CD4-positive, alpha-beta T cell treated with Interleukin-17A for 4 hours (primary cell): ENCODE measurements at regions not wholly inside any gene's neighbourhood (a gene's known extent, or its start where the extent isn't known, plus 50 kb on each side); places are given as distances from the start of the nearest gene placed in this dataset.

Source experiments
- DNase-seq: peaks from one replicate; pipeline ENCODE4 v3.0.0-alpha.2; 2020; ENCODE audit warnings: mixed read lengths

DNA sequence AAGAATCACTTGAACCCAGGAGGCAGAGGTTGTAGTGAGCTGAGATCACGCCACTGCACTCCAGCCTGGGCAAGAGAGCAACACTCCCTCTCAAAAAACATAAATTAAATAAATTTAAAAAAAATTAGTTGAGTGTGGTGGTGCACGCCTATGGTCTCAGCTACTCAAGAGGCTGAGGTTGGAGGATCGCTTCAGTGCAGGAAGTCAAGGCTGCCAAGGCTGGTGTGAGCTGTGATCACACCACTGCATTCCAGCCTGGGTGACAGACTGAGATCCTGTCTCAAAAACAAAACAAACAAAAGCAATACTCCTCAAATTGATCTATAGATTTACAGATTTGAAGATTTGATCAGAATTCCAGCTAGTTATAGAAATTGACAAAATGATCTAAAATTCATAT lies 92.7 kb upstream of the RESF1 start:
- DNase-seq = no peak

GRCh38 chr12:31865023-31865422 lies 94.2 kb upstream of the RESF1 start:
- DNase-seq = no peak

- DNase-seq = no peak
Measured at GRCh38 chr12:31861360-31861759, 97.9 kb upstream of the RESF1 start.

- DNase-seq = no peak
Measured at GRCh38 chr12:31860401-31860800, 98.8 kb upstream of the RESF1 start.

DNA sequence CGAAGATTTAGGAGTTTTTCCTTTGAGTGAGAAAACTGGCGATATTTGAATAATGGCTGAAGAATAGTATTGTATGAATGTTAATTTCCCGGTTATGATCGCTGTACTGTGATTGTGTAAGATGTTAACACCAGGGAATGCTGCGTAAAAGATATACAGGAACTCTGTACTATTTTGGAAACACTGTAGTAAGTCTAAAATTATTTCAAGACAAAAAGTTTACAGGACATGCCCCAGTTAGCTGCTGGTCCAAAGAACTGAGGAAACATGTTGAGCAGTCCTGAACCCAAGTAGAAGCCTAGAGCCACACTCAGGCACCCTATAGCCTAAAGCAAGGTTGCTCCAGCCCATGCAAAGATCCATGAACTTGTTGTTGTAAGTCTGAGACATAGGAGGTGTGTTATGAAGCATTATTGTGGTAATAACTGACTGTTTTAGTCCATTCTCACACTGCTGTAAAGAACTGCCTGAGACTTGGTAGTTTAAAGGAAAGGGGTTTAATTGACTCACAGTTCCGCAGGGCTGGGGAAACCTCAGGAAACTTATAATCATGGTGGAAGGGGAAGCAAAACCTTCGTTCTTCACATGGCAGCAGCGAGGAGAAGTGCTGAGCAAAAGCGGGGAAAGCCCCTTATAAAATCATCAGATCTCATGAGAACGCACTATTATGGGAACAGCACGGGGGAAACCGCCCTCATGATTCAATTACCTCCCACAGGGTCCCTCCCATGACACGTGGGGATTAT lies 99.8 kb upstream of the RESF1 start:
- no peak for DNase-seq

DNA sequence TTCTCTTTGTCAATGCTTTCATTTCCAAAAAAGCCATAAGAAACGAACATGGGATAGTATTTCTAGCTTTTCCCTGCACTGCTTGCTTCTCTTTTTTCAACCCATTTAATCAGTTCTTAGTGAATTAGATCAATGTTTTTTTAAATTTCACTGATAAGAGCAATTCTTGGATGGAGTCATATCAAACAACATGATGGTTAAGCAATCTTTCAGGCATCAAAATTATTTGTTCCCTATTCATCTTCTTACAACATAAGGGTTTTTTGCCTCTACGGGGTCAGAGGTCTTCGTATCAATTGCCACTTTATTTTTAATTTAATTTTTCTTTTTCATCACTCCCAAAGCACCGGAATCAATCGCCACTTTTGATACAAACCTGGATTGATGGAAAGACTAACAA lies 103.8 kb upstream of the RESF1 start:
- no peak for DNase-seq

DNA sequence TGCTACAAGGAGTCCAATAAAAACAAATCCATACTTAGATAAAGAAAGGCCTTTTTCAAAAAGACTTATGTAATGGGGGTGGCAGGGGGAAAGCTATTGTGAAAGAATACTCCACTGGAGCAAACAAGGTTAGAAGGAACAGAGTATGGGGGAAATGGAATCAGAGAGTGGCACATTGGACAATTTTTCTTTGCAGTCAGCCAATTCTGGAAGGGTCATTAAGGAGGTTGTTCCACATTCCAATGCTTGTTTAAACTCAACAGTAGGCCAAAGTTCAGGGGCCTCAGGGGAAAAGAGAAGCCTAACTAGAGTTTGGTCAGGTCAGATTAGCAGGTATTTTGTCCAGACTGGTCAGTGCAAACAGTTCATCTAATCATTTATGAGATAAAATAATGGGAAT lies 105.2 kb upstream of the RESF1 start:
- no peak for DNase-seq

DNA sequence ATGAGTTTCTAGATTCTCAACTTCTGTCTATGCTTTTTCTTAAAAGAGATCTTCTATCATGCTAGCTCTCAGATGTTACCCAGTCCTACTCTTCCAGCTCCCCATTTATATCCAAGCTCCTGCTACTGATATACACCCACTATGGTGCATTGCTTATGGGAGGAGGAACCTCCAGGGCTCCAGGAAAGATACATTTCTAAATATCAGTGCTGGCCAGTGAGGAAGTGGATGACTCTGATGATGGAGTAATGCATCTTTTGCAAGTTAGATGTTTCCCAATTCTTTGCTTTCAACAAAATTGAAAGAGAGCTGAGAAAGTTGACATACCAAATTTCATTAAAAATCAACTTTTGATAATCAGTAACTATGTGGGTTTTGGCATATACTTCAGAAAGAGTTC lies 105.7 kb upstream of the RESF1 start:
- no peak for DNase-seq

- DNase-seq = no peak
Measured at GRCh38 chr12:31850268-31850667, 108.9 kb upstream of the RESF1 start.

GRCh38 chr12:31849090-31849687 lies 110.0 kb upstream of the RESF1 start:
- no peak for DNase-seq

DNA sequence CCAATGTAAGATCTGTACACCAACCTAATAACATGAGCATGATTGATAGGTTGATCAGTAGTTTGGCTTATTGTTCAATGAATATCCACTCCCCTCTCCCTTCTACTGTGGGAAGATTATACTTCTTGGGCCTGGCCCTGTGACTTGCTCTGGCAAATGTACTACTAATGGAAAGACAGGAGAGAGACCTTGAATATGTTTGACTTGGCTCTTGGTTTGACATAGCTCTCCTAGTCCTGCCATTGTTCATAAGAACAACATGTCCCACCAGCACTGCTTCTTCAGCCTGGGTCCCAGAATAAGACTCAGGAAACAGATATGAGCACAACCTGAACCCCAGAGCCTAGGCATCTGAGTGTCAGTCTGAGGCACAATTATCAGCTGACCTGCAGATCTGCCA lies 112.8 kb upstream of the RESF1 start:
- no peak for DNase-seq

DNA sequence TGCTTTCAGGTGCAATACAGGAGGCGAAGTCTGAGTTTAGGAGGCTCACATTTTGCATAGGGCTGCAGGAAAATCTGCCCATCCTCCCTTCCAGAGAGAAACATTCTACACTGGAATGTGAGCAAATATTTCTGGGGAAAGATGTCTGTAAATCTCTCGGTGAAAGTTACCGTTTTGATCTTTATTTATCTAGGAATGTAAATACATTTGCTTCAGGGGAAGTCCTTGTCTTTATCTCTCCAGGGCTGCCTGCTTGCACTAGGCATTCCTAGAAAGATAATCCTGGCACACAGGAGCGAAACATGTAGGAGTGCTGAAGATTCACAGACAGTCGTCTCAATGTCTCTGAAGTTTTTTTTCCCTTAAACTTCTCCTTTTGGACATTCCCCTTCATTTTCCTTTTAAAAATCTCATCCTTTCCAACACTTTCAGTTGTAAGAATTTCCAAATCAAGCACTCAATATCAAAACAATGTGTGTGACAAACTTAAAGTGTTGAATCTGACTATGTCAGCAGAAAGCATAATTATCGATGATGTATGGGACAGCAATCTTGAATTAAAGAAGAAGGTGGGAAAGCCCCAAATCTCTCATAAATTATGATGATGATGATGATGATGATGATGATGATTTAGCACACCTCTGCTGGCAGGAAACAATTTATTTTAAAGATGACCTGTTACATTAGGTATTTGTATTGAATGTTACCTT lies 113.4 kb upstream of the RESF1 start:
- DNase-seq = no peak

DNA sequence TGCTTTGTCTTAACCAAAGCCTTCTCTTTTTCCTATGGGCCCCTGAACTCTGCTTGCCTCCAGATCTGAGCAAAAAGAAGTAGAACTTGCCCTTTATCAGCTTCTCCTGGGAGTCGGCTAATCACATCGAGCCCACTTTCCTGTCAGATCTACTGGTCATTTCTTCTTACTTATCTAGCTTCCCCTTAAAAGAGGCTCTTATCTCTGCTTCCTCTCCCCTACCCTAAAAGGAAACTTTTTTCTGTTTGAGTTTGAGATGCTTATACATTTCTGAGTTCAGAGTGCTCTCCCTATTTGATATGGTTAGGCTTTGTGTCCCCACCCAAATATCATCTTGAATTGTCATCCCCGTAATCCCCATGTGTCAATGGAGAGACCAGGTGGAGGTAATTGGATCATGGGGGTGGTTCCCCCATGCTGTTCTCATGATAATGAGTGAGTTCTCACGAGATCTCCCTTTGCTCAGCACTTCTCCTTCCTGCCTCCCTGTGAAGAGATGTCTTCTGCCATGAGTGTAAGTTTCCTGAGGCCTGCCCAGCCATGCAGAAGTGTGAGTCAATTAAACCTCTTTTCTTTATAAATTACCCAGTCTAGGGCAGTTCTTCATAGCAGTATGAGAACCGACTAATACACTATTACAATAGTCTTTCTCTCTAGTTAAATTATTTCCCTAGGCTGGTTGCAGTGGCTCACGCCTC lies 114.7 kb upstream of the AMN1 start:
- DNase-seq = no peak

DNA sequence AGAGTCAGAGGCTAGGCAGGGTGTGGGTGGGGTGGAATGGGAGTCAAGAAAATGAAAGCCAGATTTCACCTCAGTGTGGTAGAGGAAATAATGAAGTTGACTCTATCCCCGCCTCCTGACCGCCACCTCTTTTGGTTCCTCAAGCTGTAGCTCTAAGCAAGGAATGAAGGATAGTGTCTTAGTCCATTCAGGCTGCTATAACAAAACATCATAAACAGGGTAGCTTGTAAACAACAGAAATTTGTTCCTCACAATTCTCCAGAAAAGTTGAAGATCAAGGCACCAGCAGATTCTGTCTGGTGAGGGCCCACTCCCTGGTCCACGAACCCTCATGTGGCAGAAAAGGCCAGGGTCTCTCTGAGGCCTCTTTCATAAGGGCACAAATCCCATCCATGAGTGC lies 109.1 kb upstream of the AMN1 start:
- DNase-seq = no peak

DNA sequence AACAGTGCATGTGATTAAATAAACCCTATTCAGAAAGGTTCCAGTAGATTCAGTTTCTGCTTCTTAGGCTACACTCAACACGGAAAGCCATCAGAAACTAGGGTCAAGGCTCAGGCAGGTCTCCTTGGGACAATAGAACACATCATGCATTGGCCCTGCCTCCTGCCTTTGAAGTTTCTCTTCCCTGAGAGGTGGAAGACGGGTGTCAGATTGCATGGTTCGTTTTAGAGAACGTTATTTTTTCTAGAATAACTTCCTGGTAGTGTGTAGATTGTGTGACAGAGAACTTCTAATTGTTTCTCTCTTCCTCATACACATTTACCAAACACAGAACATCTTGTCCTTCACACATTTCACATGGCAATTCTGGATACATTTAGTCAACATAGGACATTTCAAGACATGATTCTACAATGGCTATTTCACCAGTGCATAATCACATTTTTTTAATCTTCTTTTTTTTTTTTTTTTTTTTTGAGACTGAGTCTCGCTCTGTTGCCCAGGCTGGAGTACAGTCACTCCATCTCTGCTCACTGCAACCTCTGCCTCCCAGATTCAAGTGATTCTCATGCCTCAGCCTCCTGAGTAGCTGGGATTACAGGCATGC lies 106.6 kb upstream of the AMN1 start:
- no peak for DNase-seq

- DNase-seq = no peak
Measured at GRCh38 chr12:31834150-31834549, 105.3 kb upstream of the AMN1 start.

- DNase-seq = peak; percentile 61
Measured at GRCh38 chr12:31832740-31833729, 104.2 kb upstream of the AMN1 start.

- DNase-seq = no peak
Measured at GRCh38 chr12:31828071-31828470, 99.2 kb upstream of the AMN1 start.

DNA sequence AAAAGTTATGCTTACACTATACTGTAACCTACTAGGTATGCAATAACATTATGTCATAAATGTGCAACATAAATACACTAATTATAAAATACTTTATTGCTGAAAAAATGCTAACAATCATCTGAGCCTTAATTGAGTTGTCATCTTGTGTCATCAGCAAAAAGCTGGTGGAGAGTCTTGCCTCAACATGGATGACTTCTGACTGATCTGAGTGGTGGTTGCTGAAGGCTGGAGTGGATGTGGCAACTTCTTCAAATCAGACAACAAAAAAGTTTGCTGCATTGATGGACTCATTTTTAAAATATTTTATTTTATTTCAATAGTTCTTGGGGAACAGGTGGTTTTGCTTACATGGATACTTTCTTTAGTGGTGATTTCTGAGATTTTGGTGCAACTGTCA lies 93.9 kb upstream of the AMN1 start:
- no peak for DNase-seq

- peak; percentile 21 for DNase-seq
Measured at GRCh38 chr12:31821484-31821883, 92.7 kb upstream of the AMN1 start.

DNA sequence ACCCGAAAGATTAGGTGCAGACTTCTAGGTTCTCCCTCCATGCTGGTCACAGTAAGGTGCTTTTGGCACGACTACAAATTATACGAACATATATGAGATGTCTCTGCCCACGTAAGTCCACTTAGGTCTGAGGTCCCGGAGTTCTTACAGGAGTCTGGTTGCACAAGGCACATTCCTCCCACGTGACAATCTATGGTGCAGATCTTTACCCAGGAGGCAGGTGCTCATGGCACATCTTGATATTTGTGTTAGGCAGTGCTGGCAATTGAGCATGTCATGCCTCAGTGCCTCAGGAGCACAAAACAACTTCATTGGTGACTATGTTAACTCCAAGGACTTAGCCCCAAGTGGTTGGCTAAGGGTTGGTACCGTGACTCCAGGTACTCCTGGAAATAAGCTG lies 92.0 kb upstream of the AMN1 start:
- DNase-seq = no peak

DNA sequence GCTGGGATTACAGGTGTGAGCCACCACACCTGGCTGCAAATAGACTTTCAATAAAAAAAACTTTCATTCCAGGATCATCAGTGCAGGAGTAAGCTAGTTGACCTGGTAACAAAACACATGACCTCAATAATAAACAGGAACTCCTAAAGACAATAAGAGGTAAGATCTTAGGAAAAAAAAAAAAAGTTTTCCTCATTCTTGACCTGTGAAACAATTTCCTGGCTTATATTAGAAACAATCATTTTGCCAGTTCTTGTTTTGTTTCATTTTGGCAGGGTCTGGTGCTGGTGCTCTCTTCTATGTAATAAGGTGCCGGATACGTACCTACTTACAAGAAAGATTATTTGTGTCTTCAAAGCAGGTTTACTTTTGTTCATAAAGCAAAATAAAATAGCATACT lies 90.6 kb upstream of the AMN1 start:
- no peak for DNase-seq
